Cardiac muscle cell (in vitro differentiated cells and primary cell): ENCODE measurements at regions not wholly inside any gene's neighbourhood (a gene's known extent, or its start where the extent isn't known, plus 50 kb on each side); places are given as distances from the start of the nearest gene placed in this dataset.

ENCODE experiments used
- DNase-seq, 2 donors: peaks; one replicate each; pipeline versions ENCODE4 v3.0.0 to v3.0.0-alpha.2; 2010 to 2017; ENCODE audit warnings: low read depth in 1 of 2, low spot score in 1 of 2
- H3K27ac ChIP-seq: fragments of 200-600 bp; sonication (generic); 2 replicates; pipeline ENCODE4 v1.5.1; 2016
- H3K27me3 ChIP-seq: fragments of 200-600 bp; sonication (generic); 2 replicates; pipeline ENCODE4 v1.6.0; 2016; ENCODE audit warnings: control low read depth
- H3K36me3 ChIP-seq: fragments of 200-600 bp; sonication (generic); 2 replicates; pipeline ENCODE4 v1.5.1; 2016; ENCODE audit warnings: control low read depth
- H3K4me1 ChIP-seq: fragments of 200-600 bp; sonication (generic); 2 replicates; pipeline ENCODE4 v1.8.1; 2017; ENCODE audit warnings: low read depth, mild to moderate bottlenecking, mixed run types
- H3K4me3 ChIP-seq: fragments of 200-600 bp; sonication (generic); 2 replicates; pipeline ENCODE4 v1.5.1; 2016; ENCODE audit warnings: mild to moderate bottlenecking
- H3K9me3 ChIP-seq: fragments of 200-600 bp; sonication (generic); 2 replicates; pipeline ENCODE4 v1.5.1; 2017; ENCODE audit warnings: low read depth, mild to moderate bottlenecking, control low read depth
- TF ChIP-seq, protein P1 (sequence below): IDR thresholded peaks from 2 replicates; pipeline ENCODE4 v1.5.1; 2012; ENCODE audit warnings: low read depth, mild to moderate bottlenecking, low read length

GRCh38 chr2:153028626-153029025 is 310.2 kb downstream of the ARL6IP6 start:
- no peaks in the 10 kb centered on the region for H3K36me3 ChIP-seq
- no peaks in the 10 kb centered on the region for H3K27me3 ChIP-seq
- TF ChIP-seq, protein P1, sequence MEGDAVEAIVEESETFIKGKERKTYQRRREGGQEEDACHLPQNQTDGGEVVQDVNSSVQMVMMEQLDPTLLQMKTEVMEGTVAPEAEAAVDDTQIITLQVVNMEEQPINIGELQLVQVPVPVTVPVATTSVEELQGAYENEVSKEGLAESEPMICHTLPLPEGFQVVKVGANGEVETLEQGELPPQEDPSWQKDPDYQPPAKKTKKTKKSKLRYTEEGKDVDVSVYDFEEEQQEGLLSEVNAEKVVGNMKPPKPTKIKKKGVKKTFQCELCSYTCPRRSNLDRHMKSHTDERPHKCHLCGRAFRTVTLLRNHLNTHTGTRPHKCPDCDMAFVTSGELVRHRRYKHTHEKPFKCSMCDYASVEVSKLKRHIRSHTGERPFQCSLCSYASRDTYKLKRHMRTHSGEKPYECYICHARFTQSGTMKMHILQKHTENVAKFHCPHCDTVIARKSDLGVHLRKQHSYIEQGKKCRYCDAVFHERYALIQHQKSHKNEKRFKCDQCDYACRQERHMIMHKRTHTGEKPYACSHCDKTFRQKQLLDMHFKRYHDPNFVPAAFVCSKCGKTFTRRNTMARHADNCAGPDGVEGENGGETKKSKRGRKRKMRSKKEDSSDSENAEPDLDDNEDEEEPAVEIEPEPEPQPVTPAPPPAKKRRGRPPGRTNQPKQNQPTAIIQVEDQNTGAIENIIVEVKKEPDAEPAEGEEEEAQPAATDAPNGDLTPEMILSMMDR = no peak
- H3K9me3 ChIP-seq = no peaks in the 10 kb centered on the region
- H3K4me1 ChIP-seq = no peaks in the 10 kb centered on the region
- H3K4me3 ChIP-seq = no peak overlapping the region
- DNase-seq = no peak
- H3K27ac ChIP-seq = no peak overlapping the region

- H3K4me1 ChIP-seq = no peaks in the 10 kb centered on the region
Measured at GRCh38 chr2:153027533-153027932, 309.1 kb downstream of the ARL6IP6 start.

DNA sequence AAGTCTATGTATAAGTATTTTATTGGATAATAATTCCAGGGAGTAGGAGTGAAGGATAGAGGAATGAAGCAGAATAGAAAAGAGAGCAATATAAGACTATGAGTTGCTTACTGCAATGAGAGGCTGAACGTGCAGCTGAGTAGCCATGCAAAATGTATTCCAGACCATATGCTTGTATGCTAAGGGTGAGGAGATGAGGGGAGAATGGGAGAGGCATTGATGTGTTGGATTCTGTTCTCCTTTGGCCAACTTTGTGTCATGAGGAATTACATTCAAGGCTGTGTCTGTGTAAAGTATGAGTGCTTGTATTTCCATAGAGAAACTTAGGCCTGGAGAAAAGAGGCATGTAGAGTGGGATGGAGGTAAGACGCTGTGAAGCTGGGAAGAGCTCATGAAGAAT is 301.8 kb downstream of the ARL6IP6 start:
- TF ChIP-seq, protein P1 = no peak
- H3K27me3 ChIP-seq = no peaks in the 10 kb centered on the region

More at GRCh38 chr2:153027533-153027932, 309.1 kb downstream of the ARL6IP6 start:
- Histone ChIP-seq H3K36me3 (no peaks in the 10 kb centered on the region), H3K27ac (no peak overlapping the region), H3K27me3 (no peaks in the 10 kb centered on the region), H3K9me3 (no peaks in the 10 kb centered on the region), H3K4me3 (no peak overlapping the region)
- DNase-seq = no peak
- TF ChIP-seq, protein P1 = no peak

GRCh38 chr2:153005071-153005730 is 286.8 kb downstream of the ARL6IP6 start:
- Histone ChIP-seq H3K27ac (no peak overlapping the region), H3K36me3 (no peaks in the 10 kb centered on the region), H3K27me3 (no peaks in the 10 kb centered on the region), H3K9me3 (no peaks in the 10 kb centered on the region), H3K4me3 (no peak overlapping the region), H3K4me1 (no peaks in the 10 kb centered on the region)
- TF ChIP-seq, protein P1 = no peak
- no peak for DNase-seq

More for the DNA sequence above, 301.8 kb downstream of the ARL6IP6 start:
- no peak for DNase-seq
- no peaks in the 10 kb centered on the region for H3K36me3 ChIP-seq
- no peaks in the 10 kb centered on the region for H3K4me1 ChIP-seq
- H3K9me3 ChIP-seq = no peaks in the 10 kb centered on the region
- no peak overlapping the region for H3K4me3 ChIP-seq
- no peak overlapping the region for H3K27ac ChIP-seq

DNA sequence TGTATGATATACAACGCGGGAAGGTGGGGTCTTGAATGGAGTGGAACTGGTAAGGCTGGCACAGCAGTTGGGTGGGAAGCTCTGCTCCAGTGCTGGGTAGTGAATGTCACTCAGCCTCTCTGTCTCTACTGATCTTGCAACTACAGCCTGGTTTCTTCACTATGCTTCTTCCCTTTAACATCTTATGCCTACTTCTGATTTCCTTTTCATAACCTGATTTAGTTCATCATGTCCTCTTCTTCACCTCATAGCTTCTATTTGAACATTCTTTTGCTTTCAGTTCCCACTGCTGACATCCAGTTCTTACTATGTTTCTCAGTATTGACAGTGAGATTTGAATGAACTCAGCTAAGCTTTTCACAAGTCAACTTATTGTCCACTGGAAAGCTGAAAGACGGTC is 286.2 kb downstream of the ARL6IP6 start:
- Histone ChIP-seq H3K9me3 (no peaks in the 10 kb centered on the region), H3K4me3 (no peak overlapping the region), H3K4me1 (no peaks in the 10 kb centered on the region), H3K27ac (no peak overlapping the region), H3K27me3 (no peaks in the 10 kb centered on the region), H3K36me3 (no peaks in the 10 kb centered on the region)
- DNase-seq = no peak
- TF ChIP-seq, protein P1 = no peak
